Lung (tissue), 11 donors: ENCODE measurements at regions not wholly inside any gene's neighbourhood (a gene's known extent, or its start where the extent isn't known, plus 50 kb on each side); places are given as distances from the start of the nearest gene placed in this dataset.

Source experiments
- ATAC-seq: fragments of 200-7000 bp; cut with Tn5 transposase; one replicate; pipeline ENCODE4 v1.9.1; 2020; ENCODE audit warnings: moderate number of reproducible peaks; ENCODE audit not compliant: insufficient read depth, low FRiP score
- DNase-seq, 3 donors: peaks; one replicate each; pipeline ENCODE4 v3.0.0-alpha.2; 2013 to 2017
- H3K27ac ChIP-seq, 2 donors: one replicate each; pipeline ENCODE4 v1.5.1; 2013; ENCODE audit warnings: mild to moderate bottlenecking in 2 of 2, moderate library complexity in 2 of 2, control low read depth in 1 of 2, inconsistent platforms in 1 of 2, low read depth in 1 of 2, low read length in 1 of 2
- H3K27me3 ChIP-seq, 3 donors: one replicate each; pipeline ENCODE4 v1.5.1; 2013; ENCODE audit warnings: low read length in 2 of 3; ENCODE audit not compliant: control insufficient read depth in 3 of 3, insufficient read depth in 3 of 3
- H3K36me3 ChIP-seq, 4 donors: one replicate each; pipeline ENCODE4 v1.5.1; 2013; ENCODE audit warnings: low read length in 4 of 4, mild to moderate bottlenecking in 1 of 4, moderate library complexity in 1 of 4; ENCODE audit not compliant: control insufficient read depth in 4 of 4, insufficient read depth in 4 of 4
- H3K4me1 ChIP-seq, 5 donors: one replicate each; pipeline ENCODE4 v1.5.1; 2013; ENCODE audit warnings: low read length in 5 of 5, mild to moderate bottlenecking in 2 of 5, moderate library complexity in 1 of 5; ENCODE audit not compliant: control insufficient read depth in 5 of 5, insufficient read depth in 5 of 5
- H3K4me3 ChIP-seq: one replicate; pipeline ENCODE4 v1.5.1; 2013; ENCODE audit warnings: mild to moderate bottlenecking, control low read depth, moderate library complexity
- H3K9ac ChIP-seq, 2 donors: one replicate each; pipeline ENCODE4 v1.5.1; 2013; ENCODE audit warnings: low read length in 2 of 2, control low read depth in 1 of 2; ENCODE audit not compliant: insufficient read depth in 1 of 2
- H3K9me3 ChIP-seq, 4 donors: one replicate each; pipeline ENCODE4 v1.5.1; 2013; ENCODE audit warnings: low read length in 3 of 4, mild to moderate bottlenecking in 1 of 4, moderate library complexity in 1 of 4; ENCODE audit not compliant: control insufficient read depth in 4 of 4, insufficient read depth in 3 of 4
- WGBS, 2 donors: extraction: QIAGEN DNeasy Blood & Tissue Kit; methylation state at CpG; one replicate each; pipeline ENCODE4 v1.1.7; 2013; 5-methylcytosine and 5-hydroxymethylcytosine counted together
- TF ChIP-seq, protein P1 (sequence below): IDR thresholded peaks from 2 replicates; pipeline ENCODE4 v1.5.1; 2012; ENCODE audit warnings: mild to moderate bottlenecking; ENCODE audit errors: control extremely low read depth, extremely low read depth
- donor health status: control.
- donor health status: control.
- donor health status: Bipolar disorder and iron deficiency.
- donor health status: healthy.
- donor health status: DM: yes; HTN: yes; CAD: no.

DNA sequence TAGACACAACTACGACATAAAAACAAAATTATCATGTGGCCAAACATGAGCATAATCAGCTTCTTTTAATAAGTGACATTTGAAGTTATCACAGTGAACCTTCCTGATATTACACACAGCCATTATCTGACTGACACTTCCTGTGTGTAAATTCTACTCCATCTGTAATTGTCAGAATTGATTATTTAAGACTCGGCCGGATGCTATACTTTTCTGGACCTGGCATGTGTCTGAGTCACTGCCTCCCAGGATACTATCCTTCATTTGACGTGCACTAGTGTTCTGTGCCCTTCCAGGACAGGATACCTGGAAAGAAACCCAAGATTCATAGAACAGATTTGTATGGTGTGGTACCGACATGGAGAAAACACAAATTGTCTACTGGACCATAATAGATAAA lies 242.0 kb downstream of the HS3ST3A1 start:
- H3K36me3 ChIP-seq: no peaks in the 10 kb centered on the region
- whole genome bisulfite sequencing, 2 donors: 67 to 85% methylated on average over 5 of the region's 5 CpGs

GRCh38 chr17:13355054-13355453 lies 246.7 kb downstream of the HS3ST3A1 start:
- TF ChIP-seq, protein P1, sequence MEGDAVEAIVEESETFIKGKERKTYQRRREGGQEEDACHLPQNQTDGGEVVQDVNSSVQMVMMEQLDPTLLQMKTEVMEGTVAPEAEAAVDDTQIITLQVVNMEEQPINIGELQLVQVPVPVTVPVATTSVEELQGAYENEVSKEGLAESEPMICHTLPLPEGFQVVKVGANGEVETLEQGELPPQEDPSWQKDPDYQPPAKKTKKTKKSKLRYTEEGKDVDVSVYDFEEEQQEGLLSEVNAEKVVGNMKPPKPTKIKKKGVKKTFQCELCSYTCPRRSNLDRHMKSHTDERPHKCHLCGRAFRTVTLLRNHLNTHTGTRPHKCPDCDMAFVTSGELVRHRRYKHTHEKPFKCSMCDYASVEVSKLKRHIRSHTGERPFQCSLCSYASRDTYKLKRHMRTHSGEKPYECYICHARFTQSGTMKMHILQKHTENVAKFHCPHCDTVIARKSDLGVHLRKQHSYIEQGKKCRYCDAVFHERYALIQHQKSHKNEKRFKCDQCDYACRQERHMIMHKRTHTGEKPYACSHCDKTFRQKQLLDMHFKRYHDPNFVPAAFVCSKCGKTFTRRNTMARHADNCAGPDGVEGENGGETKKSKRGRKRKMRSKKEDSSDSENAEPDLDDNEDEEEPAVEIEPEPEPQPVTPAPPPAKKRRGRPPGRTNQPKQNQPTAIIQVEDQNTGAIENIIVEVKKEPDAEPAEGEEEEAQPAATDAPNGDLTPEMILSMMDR: no peak
- Histone ChIP-seq H3K4me1 (peaks cover 0 to 4% (median 0%) of the 10 kb centered on the region in 5 donors), H3K36me3 (no peaks in the 10 kb centered on the region), H3K27me3 (no peaks in the 10 kb centered on the region), H3K27ac (no peak overlapping the region), H3K9ac (no peak overlapping the region), H3K4me3 (no peak overlapping the region), H3K9me3 (no peaks in the 10 kb centered on the region)
- 67 to 81% methylated on average over 1 of the region's 1 CpG for WGBS, 2 donors
- DNase-seq (no peak), ATAC-seq (no peak)

More for the DNA sequence above, 242.0 kb downstream of the HS3ST3A1 start:
- Histone ChIP-seq H3K27me3 (no peaks in the 10 kb centered on the region), H3K4me3 (no peak overlapping the region), H3K27ac (no peak overlapping the region), H3K9me3 (no peaks in the 10 kb centered on the region), H3K4me1 (peaks cover 0 to 21% (median 0%) of the 10 kb centered on the region in 5 donors), H3K9ac (no peak overlapping the region)
- no peak for DNase-seq
- no peak for ATAC-seq
- TF ChIP-seq, protein P1: no peak

DNA sequence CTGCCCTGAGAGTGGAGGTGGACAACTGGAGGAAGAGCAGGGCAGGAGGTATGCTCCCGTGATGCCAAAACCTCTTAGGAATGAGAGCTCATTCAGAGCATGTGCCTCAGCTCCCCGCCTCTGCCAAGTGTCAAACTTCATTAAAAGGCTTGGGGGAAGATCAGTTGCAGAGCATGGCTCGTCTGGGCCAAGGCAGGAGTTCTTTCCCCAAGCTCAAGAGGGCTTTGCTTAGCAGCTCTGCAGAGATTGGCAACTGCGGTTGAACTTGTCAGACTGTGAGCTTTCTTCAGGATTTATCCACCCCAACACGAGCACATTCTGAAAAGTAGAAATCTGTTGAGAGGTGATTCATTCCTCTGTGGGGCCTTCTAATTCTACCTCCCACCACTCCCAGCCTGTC lies 248.1 kb downstream of the HS3ST3A1 start:
- TF ChIP-seq, protein P1: no peak
- no peaks in the 10 kb centered on the region for H3K27me3 ChIP-seq
- ATAC-seq: peak; percentile 27
- H3K9me3 ChIP-seq: no peaks in the 10 kb centered on the region
- H3K27ac ChIP-seq: no peak overlapping the region
- no peak overlapping the region for H3K4me3 ChIP-seq
- H3K36me3 ChIP-seq: no peaks in the 10 kb centered on the region
- DNase-seq: no peak
- WGBS, 2 donors: 58 to 79% methylated on average over 5 of the region's 5 CpGs
- peaks cover 0 to 4% (median 0%) of the 10 kb centered on the region in 5 donors for H3K4me1 ChIP-seq
- no peak overlapping the region for H3K9ac ChIP-seq

GRCh38 chr17:13352747-13353415 lies 248.8 kb downstream of the HS3ST3A1 start:
- H3K36me3 ChIP-seq: no peaks in the 10 kb centered on the region
- H3K9me3 ChIP-seq: no peaks in the 10 kb centered on the region
- ATAC-seq: no peak
- peaks cover 0 to 4% (median 0%) of the 10 kb centered on the region in 5 donors for H3K4me1 ChIP-seq
- H3K27me3 ChIP-seq: no peaks in the 10 kb centered on the region
- no peak overlapping the region for H3K27ac ChIP-seq
- WGBS, 2 donors: 80 to 90% methylated on average over 10 of the region's 10 CpGs
- no peak overlapping the region for H3K4me3 ChIP-seq
- H3K9ac ChIP-seq: no peak overlapping the region
- no peak for DNase-seq
- TF ChIP-seq, protein P1: no peak
